SU-DHL-6 (cell line): ENCODE measurements at regions not wholly inside any gene's neighbourhood (a gene's known extent, or its start where the extent isn't known, plus 50 kb on each side); places are given as distances from the start of the nearest gene placed in this dataset.

ENCODE experiments used
- CTCF ChIP-seq: fragments of 200-600 bp; sonication (generic); IDR thresholded peaks from one replicate; pipeline ENCODE4 v1.5.1; 2017; ENCODE audit warnings: antibody characterized with exemption, mild to moderate bottlenecking, low read length, moderate library complexity; ENCODE audit not compliant: insufficient read depth, poor library complexity, severe bottlenecking
- EZH2phosphoT487 ChIP-seq: fragments of 200-600 bp; sonication (generic), shearing (Covaris generic); conservative IDR thresholded peaks from 2 replicates; pipeline ENCODE4 v1.6.1; 2018; ENCODE audit warnings: mild to moderate bottlenecking, antibody characterized with exemption, low read length, moderate library complexity, mixed read lengths

GRCh38 chr16:51410125-51410524, 259.1 kb upstream of the SALL1 start:
- TF ChIP-seq CTCF (no peak), EZH2phosphoT487 (no peak)
